ENCODE measurements at regions not wholly inside any gene's neighbourhood (a gene's known extent, or its start where the extent isn't known, plus 50 kb on each side); places are given as distances from the start of the nearest gene placed in this dataset.

GRCh38 chr1:216849146-216849545, 125.9 kb upstream of the ESRRG start:
- DNase-seq (ENCODE audit: low spot score) = no peak
- Mint-ChIP-seq H3K27ac (no peak overlapping the region), H3K9me3 (peaks cover 10% of the 10 kb centered on the region)

GRCh38 chr1:216847397-216848036, 124.3 kb upstream of the ESRRG start:
- H3K9me3 Mint-ChIP-seq = peaks cover 5% of the 10 kb centered on the region
- H3K27me3 Mint-ChIP-seq = no peaks in the 10 kb centered on the region
- no peaks in the 10 kb centered on the region for H3K4me1 Mint-ChIP-seq (ENCODE audit: low read depth in 2 of 2)
- no peak overlapping the region for H3K27ac Mint-ChIP-seq
- H3K4me3 Mint-ChIP-seq = no peak overlapping the region
- ATAC-seq = no peak
- DNase-seq (ENCODE audit: low spot score) = no peak
- no peaks in the 10 kb centered on the region for H3K36me3 Mint-ChIP-seq

More at GRCh38 chr1:216849146-216849545, 125.9 kb upstream of the ESRRG start:
- Mint-ChIP-seq H3K36me3 (no peaks in the 10 kb centered on the region), H3K4me3 (no peak overlapping the region), H3K27me3 (no peaks in the 10 kb centered on the region), H3K4me1 (ENCODE audit: low read depth in 2 of 2) (no peaks in the 10 kb centered on the region)
- no peak for ATAC-seq

- DNase-seq (ENCODE audit: low spot score) = no peak
- Mint-ChIP-seq H3K27ac (no peak overlapping the region), H3K4me1 (ENCODE audit: low read depth in 2 of 2) (no peaks in the 10 kb centered on the region), H3K27me3 (no peaks in the 10 kb centered on the region), H3K9me3 (peaks cover 5% of the 10 kb centered on the region), H3K36me3 (no peaks in the 10 kb centered on the region), H3K4me3 (no peak overlapping the region)
- ATAC-seq = no peak
Observed at GRCh38 chr1:216846339-216846738, 123.1 kb upstream of the ESRRG start.

GRCh38 chr1:216843409-216843808, 120.2 kb upstream of the ESRRG start:
- no peaks in the 10 kb centered on the region for H3K4me1 Mint-ChIP-seq (ENCODE audit: low read depth in 2 of 2)
- peaks cover 11% of the 10 kb centered on the region for H3K9me3 Mint-ChIP-seq
- no peak overlapping the region for H3K4me3 Mint-ChIP-seq
- no peaks in the 10 kb centered on the region for H3K27me3 Mint-ChIP-seq
- ATAC-seq = no peak
- no peak for DNase-seq (ENCODE audit: low spot score)
- no peak overlapping the region for H3K27ac Mint-ChIP-seq
- H3K36me3 Mint-ChIP-seq = no peaks in the 10 kb centered on the region

- Mint-ChIP-seq H3K27me3 (no peaks in the 10 kb centered on the region), H3K9me3 (peaks cover 14% of the 10 kb centered on the region), H3K27ac (no peak overlapping the region), H3K36me3 (no peaks in the 10 kb centered on the region), H3K4me3 (no peak overlapping the region), H3K4me1 (ENCODE audit: low read depth in 2 of 2) (no peaks in the 10 kb centered on the region)
- no peak for ATAC-seq
- DNase-seq (ENCODE audit: low spot score) = no peak
Observed at GRCh38 chr1:216841165-216841564, 117.9 kb upstream of the ESRRG start.

- no peak overlapping the region for H3K4me3 Mint-ChIP-seq
- peaks cover 11% of the 10 kb centered on the region for H3K36me3 Mint-ChIP-seq
- no peak for ATAC-seq
- no peaks in the 10 kb centered on the region for H3K27me3 Mint-ChIP-seq
- H3K27ac Mint-ChIP-seq = no peak overlapping the region
- DNase-seq (ENCODE audit: low spot score) = no peak
- peaks cover 31% of the 10 kb centered on the region for H3K9me3 Mint-ChIP-seq
- no peaks in the 10 kb centered on the region for H3K4me1 Mint-ChIP-seq (ENCODE audit: low read depth in 2 of 2)
Observed at GRCh38 chr1:216836316-216836715, 113.1 kb upstream of the ESRRG start.

GRCh38 chr1:216833509-216833908, 110.3 kb upstream of the ESRRG start:
- H3K27me3 Mint-ChIP-seq = no peaks in the 10 kb centered on the region
- peaks cover 27% of the 10 kb centered on the region for H3K9me3 Mint-ChIP-seq
- peaks cover 11% of the 10 kb centered on the region for H3K36me3 Mint-ChIP-seq
- no peaks in the 10 kb centered on the region for H3K4me1 Mint-ChIP-seq (ENCODE audit: low read depth in 2 of 2)
- DNase-seq (ENCODE audit: low spot score) (no peak), ATAC-seq (no peak)
- no peak overlapping the region for H3K4me3 Mint-ChIP-seq
- no peak overlapping the region for H3K27ac Mint-ChIP-seq

- H3K36me3 Mint-ChIP-seq = peaks cover 11% of the 10 kb centered on the region
- no peaks in the 10 kb centered on the region for H3K4me1 Mint-ChIP-seq (ENCODE audit: low read depth in 2 of 2)
- H3K9me3 Mint-ChIP-seq = peaks cover 30% of the 10 kb centered on the region
- no peak overlapping the region for H3K27ac Mint-ChIP-seq
- H3K4me3 Mint-ChIP-seq = no peak overlapping the region
- ATAC-seq (no peak), DNase-seq (ENCODE audit: low spot score) (no peak)
- no peaks in the 10 kb centered on the region for H3K27me3 Mint-ChIP-seq
Observed at GRCh38 chr1:216832192-216832591, 109.0 kb upstream of the ESRRG start.

GRCh38 chr1:216830424-216831210, 107.4 kb upstream of the ESRRG start:
- no peak for ATAC-seq

GRCh38 chr1:216827251-216827650, 104.0 kb upstream of the ESRRG start:
- ATAC-seq (no peak), DNase-seq (ENCODE audit: low spot score) (no peak)
- Mint-ChIP-seq H3K36me3 (no peaks in the 10 kb centered on the region), H3K4me3 (no peak overlapping the region), H3K4me1 (ENCODE audit: low read depth in 2 of 2) (no peaks in the 10 kb centered on the region), H3K27ac (no peak overlapping the region), H3K9me3 (peaks cover 10% of the 10 kb centered on the region), H3K27me3 (no peaks in the 10 kb centered on the region)

More at GRCh38 chr1:216830424-216831210, 107.4 kb upstream of the ESRRG start:
- H3K4me1 Mint-ChIP-seq (ENCODE audit: low read depth in 2 of 2) = no peaks in the 10 kb centered on the region
- no peak overlapping the region for H3K27ac Mint-ChIP-seq
- no peak overlapping the region for H3K4me3 Mint-ChIP-seq
- no peak for DNase-seq (ENCODE audit: low spot score)
- peaks cover 24% of the 10 kb centered on the region for H3K9me3 Mint-ChIP-seq
- H3K27me3 Mint-ChIP-seq = no peaks in the 10 kb centered on the region
- H3K36me3 Mint-ChIP-seq = peaks cover 11% of the 10 kb centered on the region

GRCh38 chr1:216826646-216827045, 103.4 kb upstream of the ESRRG start:
- H3K27me3 Mint-ChIP-seq = no peaks in the 10 kb centered on the region

GRCh38 chr1:216826214-216826613, 103.0 kb upstream of the ESRRG start:
- no peak for DNase-seq (ENCODE audit: low spot score)
- no peaks in the 10 kb centered on the region for H3K36me3 Mint-ChIP-seq
- ATAC-seq = no peak
- no peak overlapping the region for H3K27ac Mint-ChIP-seq
- no peaks in the 10 kb centered on the region for H3K4me1 Mint-ChIP-seq (ENCODE audit: low read depth in 2 of 2)
- H3K4me3 Mint-ChIP-seq = no peak overlapping the region
- H3K9me3 Mint-ChIP-seq = peaks cover 7% of the 10 kb centered on the region
- H3K27me3 Mint-ChIP-seq = no peaks in the 10 kb centered on the region

More at GRCh38 chr1:216826646-216827045, 103.4 kb upstream of the ESRRG start:
- DNase-seq (ENCODE audit: low spot score) = no peak
- Mint-ChIP-seq H3K4me3 (no peak overlapping the region), H3K9me3 (peaks cover 10% of the 10 kb centered on the region), H3K27ac (no peak overlapping the region), H3K4me1 (ENCODE audit: low read depth in 2 of 2) (no peaks in the 10 kb centered on the region), H3K36me3 (no peaks in the 10 kb centered on the region)
- ATAC-seq = no peak

- DNase-seq (ENCODE audit: low spot score) = no peak
- no peaks in the 10 kb centered on the region for H3K27me3 Mint-ChIP-seq
- no peak for ATAC-seq
- H3K4me3 Mint-ChIP-seq = no peak overlapping the region
- H3K9me3 Mint-ChIP-seq = peaks cover 6% of the 10 kb centered on the region
- H3K27ac Mint-ChIP-seq = no peak overlapping the region
- no peaks in the 10 kb centered on the region for H3K36me3 Mint-ChIP-seq
- H3K4me1 Mint-ChIP-seq (ENCODE audit: low read depth in 2 of 2) = no peaks in the 10 kb centered on the region
Observed at GRCh38 chr1:216825557-216825956, 102.3 kb upstream of the ESRRG start.

GRCh38 chr1:216824511-216824910, 101.3 kb upstream of the ESRRG start:
- Mint-ChIP-seq H3K36me3 (no peaks in the 10 kb centered on the region), H3K4me1 (ENCODE audit: low read depth in 2 of 2) (no peaks in the 10 kb centered on the region), H3K27ac (no peak overlapping the region), H3K9me3 (peaks cover 3% of the 10 kb centered on the region), H3K4me3 (no peak overlapping the region), H3K27me3 (no peaks in the 10 kb centered on the region)
- no peak for ATAC-seq
- DNase-seq (ENCODE audit: low spot score) = no peak

All from natural killer cell treated with Interleukin-12 subunit alpha and Interleukin-12 subunit beta and Interleukin-15 and Interleukin-18, amount 100 ng/mL, for 72 hours (primary cell).